Middle frontal gyrus (tissue), 1 donor: ENCODE measurements at regions not wholly inside any gene's neighbourhood (a gene's known extent, or its start where the extent isn't known, plus 50 kb on each side); places are given as distances from the start of the nearest gene placed in this dataset.

Source experiments
- DNase-seq: peaks from one replicate; pipeline ENCODE4 v3.0.0-alpha.2; 2015; ENCODE audit warnings: low spot score; ENCODE audit errors: extremely low spot score

DNA sequence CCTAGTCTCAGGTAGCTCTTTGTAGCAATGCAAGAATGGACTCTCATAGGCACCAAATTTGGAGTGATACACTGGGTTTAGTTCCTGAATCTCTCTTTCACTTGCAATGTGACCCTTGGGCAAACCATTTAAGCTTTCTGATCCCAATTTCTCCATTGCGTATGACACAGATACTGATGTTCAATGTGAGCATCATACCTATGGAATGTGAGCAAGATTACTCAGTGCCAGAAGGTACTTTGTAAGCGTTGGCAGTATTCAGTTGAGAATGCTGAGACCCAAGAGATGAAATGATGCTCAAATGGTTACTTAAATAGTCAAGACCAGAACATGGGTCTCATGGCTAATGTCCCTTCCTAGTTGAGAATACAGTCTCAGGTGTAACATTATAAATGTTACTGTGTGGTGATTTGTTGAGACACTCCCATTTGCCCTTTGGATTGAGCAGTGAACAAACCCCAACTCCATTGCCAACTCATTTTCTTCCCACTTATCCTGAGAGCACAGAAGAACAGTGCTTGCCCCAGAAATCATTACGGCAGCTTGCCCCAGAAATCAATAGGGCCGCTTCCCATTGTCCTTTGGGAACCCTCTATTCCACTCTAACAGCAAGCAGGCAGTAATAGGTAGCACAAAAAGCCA lies 134.1 kb downstream of the SOX9 start:
- DNase-seq = no peak

DNA sequence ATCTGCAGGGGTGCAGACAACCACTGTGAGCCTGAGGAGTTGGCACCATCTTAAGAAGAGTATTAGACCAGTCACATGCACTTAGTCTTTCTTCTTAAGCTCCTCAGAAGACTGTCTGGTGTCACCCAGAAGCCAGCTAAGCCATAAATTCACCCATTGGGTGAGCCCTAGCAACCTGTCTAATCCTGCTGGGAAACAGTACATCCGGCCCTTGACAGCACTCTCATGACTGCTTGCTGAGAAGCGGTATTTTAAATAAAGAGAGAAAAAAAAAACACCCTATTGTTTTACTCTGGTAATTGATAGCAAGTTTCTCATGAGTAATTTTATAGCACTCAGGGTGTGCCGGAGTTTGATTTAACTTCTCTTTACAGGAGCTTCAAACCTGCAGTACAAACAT lies 134.7 kb downstream of the SOX9 start:
- DNase-seq = no peak

- DNase-seq = no peak
Measured at GRCh38 chr17:72258711-72259110, 137.9 kb downstream of the SOX9 start.

GRCh38 chr17:72259922-72260321 lies 139.1 kb downstream of the SOX9 start:
- DNase-seq = no peak

DNA sequence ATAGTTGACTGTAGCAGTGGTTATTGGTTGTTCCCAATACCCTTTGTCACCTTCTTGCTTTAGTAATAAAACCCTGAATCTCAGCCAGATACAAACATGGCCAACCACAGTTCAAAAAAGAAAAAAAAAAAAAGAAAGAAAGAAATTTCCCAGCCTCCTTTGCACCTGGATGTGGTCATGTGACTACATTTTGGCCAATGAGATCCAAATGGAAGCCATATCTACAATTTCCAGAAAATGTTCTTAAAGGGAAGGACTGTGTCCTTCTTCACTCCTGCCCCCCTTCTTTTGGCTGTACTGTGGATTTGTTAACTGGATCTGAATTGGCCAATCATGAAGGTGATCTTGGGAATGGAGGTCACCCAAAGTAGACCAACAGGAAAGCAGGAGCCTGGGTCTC lies 141.9 kb downstream of the SOX9 start:
- no peak for DNase-seq

GRCh38 chr17:72264682-72265405 lies 144.0 kb downstream of the SOX9 start:
- no peak for DNase-seq

- DNase-seq = no peak
Measured at GRCh38 chr17:72266112-72266775, 145.4 kb downstream of the SOX9 start.

GRCh38 chr17:72267601-72268000 lies 146.8 kb downstream of the SOX9 start:
- DNase-seq = no peak

- DNase-seq = no peak
Measured at GRCh38 chr17:72268431-72268830, 147.6 kb downstream of the SOX9 start.

GRCh38 chr17:72270273-72270924 lies 149.6 kb downstream of the SOX9 start:
- no peak for DNase-seq

GRCh38 chr17:72271603-72272002 lies 150.8 kb downstream of the SOX9 start:
- no peak for DNase-seq

DNA sequence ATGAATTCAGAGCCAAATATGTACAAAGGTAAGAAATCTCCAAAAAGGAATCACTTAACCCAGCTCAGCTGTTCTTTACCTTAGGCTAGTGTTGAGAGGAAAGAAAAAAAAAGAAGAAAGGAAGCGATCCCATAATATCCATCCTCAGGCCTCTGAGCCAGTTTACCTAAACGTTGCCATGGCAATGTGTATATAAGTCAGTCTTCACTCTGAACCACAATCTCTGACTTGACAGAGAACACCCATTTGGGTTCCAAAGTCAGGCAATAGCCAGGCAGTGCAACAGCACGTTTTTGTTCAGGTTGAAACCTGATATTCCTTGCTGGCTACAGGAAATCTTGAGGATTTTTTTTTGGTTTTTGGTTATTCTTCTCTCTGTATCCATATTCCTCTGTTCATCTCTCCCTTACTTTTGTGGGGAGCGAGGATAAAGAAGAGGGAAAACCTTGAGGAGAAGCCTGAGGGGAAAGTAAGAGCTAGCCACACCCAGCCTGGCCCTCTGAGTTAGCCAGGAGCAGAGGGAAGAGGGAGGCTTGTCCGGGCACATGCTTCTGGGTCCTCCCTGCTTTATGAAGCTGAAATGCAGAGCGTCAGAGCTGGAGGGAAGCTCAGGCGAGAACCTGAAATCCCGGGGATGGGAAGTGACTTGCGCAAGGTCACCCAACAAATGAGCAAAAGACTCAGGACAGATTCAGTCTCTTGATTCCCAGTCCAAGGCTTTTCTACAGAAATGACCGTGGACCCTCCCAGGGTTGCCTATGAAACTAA lies 152.7 kb downstream of the SOX9 start:
- DNase-seq = no peak

GRCh38 chr17:72274614-72275013 lies 153.8 kb downstream of the SOX9 start:
- peak; percentile 8 for DNase-seq

DNA sequence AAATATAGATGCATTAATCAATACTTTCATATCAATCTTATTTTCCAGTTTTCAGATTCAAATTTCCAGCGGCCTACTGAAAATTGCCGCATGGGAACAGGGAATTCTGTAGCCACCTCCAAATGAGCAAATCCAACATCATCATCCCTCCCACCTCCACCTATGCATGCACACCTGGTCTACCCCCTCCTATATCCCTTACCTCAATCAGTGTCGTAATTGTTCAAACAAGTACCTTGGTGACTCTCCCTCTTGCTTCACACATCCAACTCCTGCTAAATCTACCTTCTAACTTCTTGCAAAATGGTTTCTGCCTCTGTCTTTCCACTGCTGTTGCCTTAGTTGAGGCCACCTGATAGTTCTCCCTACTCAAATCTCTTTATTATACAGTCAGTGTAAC lies 160.1 kb downstream of the SOX9 start:
- no peak for DNase-seq

GRCh38 chr17:72282439-72283029 lies 161.7 kb downstream of the SOX9 start:
- no peak for DNase-seq

DNA sequence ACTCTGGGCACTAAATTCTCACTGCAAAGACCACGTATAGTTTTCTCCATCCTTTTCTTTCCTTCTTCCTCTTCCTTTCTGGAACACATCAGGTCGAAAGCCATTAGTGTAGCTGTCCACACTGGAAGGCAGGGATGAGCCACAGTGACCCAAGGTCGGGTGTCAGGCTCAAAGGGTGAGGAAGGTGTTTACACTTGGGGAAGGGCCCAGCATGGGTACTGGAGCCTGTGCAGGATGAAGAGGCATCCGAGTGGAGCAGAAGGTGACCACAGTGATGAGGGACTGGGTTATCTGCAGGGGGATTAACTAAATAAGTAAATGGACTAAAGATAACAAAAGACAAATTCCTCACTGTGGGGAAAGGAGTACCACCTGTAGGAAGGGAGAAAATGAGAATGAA lies 164.0 kb downstream of the SOX9 start:
- no peak for DNase-seq

GRCh38 chr17:72287586-72287985 lies 166.8 kb downstream of the SOX9 start:
- DNase-seq = no peak

DNA sequence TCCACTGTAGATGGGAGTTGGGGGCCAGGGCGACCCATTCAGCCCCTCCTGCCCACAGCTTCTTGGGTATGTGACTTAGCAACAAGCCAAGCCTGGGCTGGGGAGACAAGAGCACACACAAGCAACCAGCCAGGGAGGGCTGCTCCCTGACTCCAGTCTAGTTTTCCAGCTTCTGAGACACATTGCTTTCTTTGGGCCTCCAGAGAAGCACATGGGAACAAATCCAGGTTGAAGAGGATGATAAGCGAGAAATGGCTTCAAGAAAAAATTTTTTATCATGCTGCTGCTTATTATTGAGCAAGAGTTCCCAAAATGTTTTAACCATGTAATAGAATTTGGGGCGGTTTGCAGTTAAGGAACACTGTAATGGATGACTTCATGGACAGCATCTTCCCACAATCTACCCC lies 173.7 kb downstream of the SOX9 start:
- DNase-seq = no peak

DNA sequence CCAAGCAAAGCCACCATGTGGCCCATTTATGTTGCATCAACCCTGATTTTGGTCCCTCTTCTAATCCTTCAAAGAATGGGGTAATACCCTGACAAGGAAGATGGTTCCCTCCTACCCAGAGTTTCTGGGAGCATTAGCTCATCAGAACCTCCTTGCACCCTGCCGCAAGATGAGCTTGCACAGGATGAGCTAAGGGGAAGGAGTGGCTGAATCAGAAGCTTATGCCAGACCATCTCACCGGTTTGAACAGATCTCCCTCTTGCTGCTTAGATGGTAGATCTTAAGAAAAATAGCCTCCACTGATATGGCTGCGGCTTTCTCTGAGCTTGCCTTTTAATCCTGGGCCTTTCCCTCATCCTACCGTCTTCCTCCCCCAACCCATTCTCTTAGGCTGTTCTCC lies 175.1 kb downstream of the SOX9 start:
- DNase-seq = no peak

DNA sequence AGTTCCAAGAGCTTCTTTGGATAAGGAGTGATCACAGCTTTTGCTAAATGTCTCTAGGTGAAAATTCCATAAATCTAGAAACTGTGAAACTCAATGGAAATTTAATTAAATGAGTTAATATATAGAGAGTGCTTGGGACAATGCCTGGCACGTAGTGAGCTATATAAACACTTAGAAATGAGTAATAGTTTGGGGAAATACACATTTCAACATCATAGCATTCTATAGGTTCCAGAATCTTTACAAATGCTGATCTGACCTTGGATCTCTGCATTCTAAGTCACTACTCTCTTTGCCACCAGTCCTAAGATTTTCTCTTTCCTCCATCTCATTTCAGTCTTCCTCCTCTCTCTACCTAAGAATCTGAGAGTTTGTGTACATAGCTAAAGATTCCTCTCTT lies 175.6 kb downstream of the SOX9 start:
- DNase-seq = no peak
